ENCODE measurements at regions not wholly inside any gene's neighbourhood (a gene's known extent, or its start where the extent isn't known, plus 50 kb on each side); places are given as distances from the start of the nearest gene placed in this dataset.

DNA sequence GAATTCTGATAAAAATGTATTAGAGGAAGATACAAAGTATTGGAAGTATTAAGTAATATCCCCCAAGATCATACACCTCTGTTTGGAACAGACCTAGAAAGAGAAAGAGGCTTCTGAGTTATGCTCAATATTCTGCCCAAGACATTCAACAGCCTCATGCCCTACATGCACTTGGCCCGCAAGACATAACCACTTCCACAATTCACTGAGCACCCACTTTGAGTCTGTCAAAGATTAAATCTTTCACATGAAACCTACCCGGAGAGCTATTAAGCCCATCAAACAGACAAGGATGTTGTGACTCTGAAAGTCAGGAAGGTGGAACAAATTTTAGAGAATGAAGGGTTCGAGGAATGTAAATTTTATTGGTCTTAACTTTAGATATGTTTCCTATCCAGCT is 344.7 kb upstream of the SYT4 start (continued):
- no peak for TF ChIP-seq ELF1 (IDR thresholded peaks at IDR 0.05; ENCODE audit: borderline replicate concordance, low read depth)
- TF ChIP-seq FOSL1 (IDR thresholded peaks at IDR 0.05; ENCODE audit: low read depth) = no peak
- TF ChIP-seq POLR2A (IDR thresholded peaks at IDR 0.05; ENCODE audit: borderline replicate concordance, extremely low read depth, insufficient read depth, insufficient read length) = no peak
- TF ChIP-seq EZH2phosphoT487 (IDR thresholded peaks at IDR 0.05; ENCODE audit: borderline replicate concordance) = no peak
- TF ChIP-seq JUND (IDR thresholded peaks at IDR 0.05) = no peak
- TF ChIP-seq TCF7L2 (IDR thresholded peaks at IDR 0.05; ENCODE audit: borderline replicate concordance, extremely low read depth, insufficient read depth, insufficient read length) = no peak

DNA sequence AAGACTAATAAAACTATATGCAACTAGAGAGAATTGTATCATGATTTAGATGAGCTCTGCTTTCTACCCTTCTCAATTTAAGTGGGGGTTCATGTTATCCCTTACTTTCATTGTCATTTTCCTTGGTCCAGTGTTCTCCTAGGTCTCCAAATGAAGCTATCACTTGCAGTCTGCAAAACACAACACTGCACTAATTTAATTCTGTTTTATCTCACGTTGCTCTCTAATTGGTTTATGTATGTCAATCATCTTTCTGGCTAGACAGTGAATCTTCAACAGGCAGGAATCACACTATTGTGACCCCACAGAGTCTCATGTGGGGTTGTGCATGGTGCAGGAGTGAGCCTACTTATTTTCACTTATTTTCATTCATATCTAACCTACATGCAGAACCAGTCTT is 348.3 kb upstream of the SYT4 start:
- ATAC-seq = no peak
- no peak overlapping the region for H3K4me2 ChIP-seq (ENCODE audit: low read length)
- H3K36me3 ChIP-seq (ENCODE audit: control insufficient read depth in 1 of 2, insufficient read depth in 2 of 2, low read length in 2 of 2) = no peaks in the 10 kb centered on the region
- no peak overlapping the region for H2AFZ ChIP-seq (ENCODE audit: low read depth, low read length, poor library complexity, severe bottlenecking)
- TF ChIP-seq EZH2 (IDR thresholded peaks at IDR 0.05) = no peak
- TF ChIP-seq RAD21 (IDR thresholded peaks at IDR 0.05; ENCODE audit: low read depth) = no peak
- TF ChIP-seq, protein P1, sequence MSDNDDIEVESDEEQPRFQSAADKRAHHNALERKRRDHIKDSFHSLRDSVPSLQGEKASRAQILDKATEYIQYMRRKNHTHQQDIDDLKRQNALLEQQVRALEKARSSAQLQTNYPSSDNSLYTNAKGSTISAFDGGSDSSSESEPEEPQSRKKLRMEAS (IDR thresholded peaks at IDR 0.05) = no peak
- no peaks in the 10 kb centered on the region for H3K79me2 ChIP-seq (ENCODE audit: insufficient read depth, low read length)
- no peak overlapping the region for H3K9ac ChIP-seq (ENCODE audit: low read length)
- H3K4me3 ChIP-seq (replicated peaks in 1 of 2; ENCODE audit: low read depth in 1 of 2, low read length in 2 of 2) = no peak overlapping the region
- ChIA-PET RAD21 (ENCODE audit: low non-redundant PET in 1 of 2, low total read pairs in 2 of 2, uncharacterized antibody in 2 of 2, unreplicated experiment in 2 of 2) (no interaction called here), CTCF (no interaction called here), POLR2A (no interaction called here)
- no peaks in the 10 kb centered on the region for H3K9me2 ChIP-seq (ENCODE audit: insufficient read depth)
- BruUV-seq (replicated peaks) = no TSS peak
- DNase-seq (ENCODE audit: low read depth, low spot score) = no peak
- intact Hi-C loops (cut with micrococcal nuclease) = no loop called here
- H4K20me1 ChIP-seq (ENCODE audit: insufficient read depth) = no peaks in the 10 kb centered on the region
- H3K27me3 ChIP-seq (ENCODE audit: insufficient read depth, low read length) = no peaks in the 10 kb centered on the region
- no peak overlapping the region for H3K27ac ChIP-seq (ENCODE audit: low read depth, low read length)
- peaks cover 0 to 5% of the 10 kb centered on the region in 2 experiments; a peak in 2 of 4 replicates for H3K9me3 ChIP-seq (ENCODE audit: control insufficient read depth in 1 of 2, insufficient read depth in 1 of 2, low read depth in 1 of 2, low read length in 2 of 2)
- H3K4me1 ChIP-seq (ENCODE audit: control insufficient read depth in 1 of 2, insufficient read depth in 2 of 2, low read length in 2 of 2) = no peaks in the 10 kb centered on the region

DNA sequence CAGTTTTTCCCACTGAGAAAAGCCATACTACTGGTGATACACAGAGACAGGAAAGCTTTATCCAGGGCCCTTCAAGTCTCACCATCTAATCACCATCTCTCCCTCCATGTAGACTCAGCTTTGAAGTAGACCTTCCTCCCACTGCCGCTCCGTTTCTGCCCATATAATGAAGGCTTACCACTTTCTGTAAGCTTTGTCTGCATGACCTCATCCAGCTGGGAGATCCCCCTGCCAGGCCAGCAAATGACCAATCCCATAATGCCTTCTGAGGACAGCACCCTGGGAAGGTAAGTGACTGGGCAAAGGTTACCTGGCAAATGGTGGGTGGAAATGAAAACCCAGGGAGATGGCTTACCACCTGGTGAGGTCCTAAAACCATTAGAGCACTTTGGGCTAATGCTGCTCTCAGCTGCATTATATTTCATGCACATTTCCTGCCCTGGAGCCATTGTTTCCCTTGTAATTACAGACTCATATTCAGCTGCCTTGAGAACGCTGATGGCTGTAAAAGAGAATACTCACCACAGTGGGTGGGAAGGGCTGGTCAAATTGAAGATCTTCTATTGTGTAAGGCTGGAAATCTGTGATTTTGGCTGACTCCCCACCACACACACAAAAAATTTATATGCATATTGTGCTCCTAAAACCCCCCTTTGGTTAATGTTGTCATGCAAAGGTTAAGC is 350.7 kb upstream of the SYT4 start:
- Histone ChIP-seq H3K9ac (ENCODE audit: low read length) (no peak overlapping the region), H2AFZ (ENCODE audit: low read depth, low read length, poor library complexity, severe bottlenecking) (no peak overlapping the region), H4K20me1 (ENCODE audit: insufficient read depth) (no peaks in the 10 kb centered on the region), H3K4me2 (ENCODE audit: low read length) (no peak overlapping the region), H3K27me3 (ENCODE audit: insufficient read depth, low read length) (no peaks in the 10 kb centered on the region), H3K4me1 (ENCODE audit: control insufficient read depth in 1 of 2, insufficient read depth in 2 of 2, low read length in 2 of 2) (no peaks in the 10 kb centered on the region), H3K79me2 (ENCODE audit: insufficient read depth, low read length) (no peaks in the 10 kb centered on the region), H3K36me3 (ENCODE audit: control insufficient read depth in 1 of 2, insufficient read depth in 2 of 2, low read length in 2 of 2) (no peaks in the 10 kb centered on the region), H3K9me2 (ENCODE audit: insufficient read depth) (no peaks in the 10 kb centered on the region), H3K27ac (ENCODE audit: low read depth, low read length) (no peak overlapping the region), H3K9me3 (ENCODE audit: control insufficient read depth in 1 of 2, insufficient read depth in 1 of 2, low read depth in 1 of 2, low read length in 2 of 2) (peaks cover 2 to 5% of the 10 kb centered on the region in 2 experiments; a peak in 2 of 4 replicates), H3K4me3 (replicated peaks in 1 of 2; ENCODE audit: low read depth in 1 of 2, low read length in 2 of 2) (no peak overlapping the region)
- ATAC-seq (no peak), DNase-seq (ENCODE audit: low read depth, low spot score) (no peak)
- CTCF ChIA-PET = no interaction called here
- no TSS peak for BruUV-seq (replicated peaks)
- RAD21 ChIA-PET (ENCODE audit: low non-redundant PET in 1 of 2, low total read pairs in 2 of 2, uncharacterized antibody in 2 of 2, unreplicated experiment in 2 of 2) = no interaction called here
- POLR2A ChIA-PET = no interaction called here
- intact Hi-C loops (cut with micrococcal nuclease) = no loop called here
- TF ChIP-seq EZH2phosphoT487 (IDR thresholded peaks at IDR 0.05; ENCODE audit: borderline replicate concordance) (no peak), SP1 (IDR thresholded peaks at IDR 0.05; ENCODE audit: low read depth) (no peak), CEBPB (IDR thresholded peaks at IDR 0.05; ENCODE audit: low read depth) (no peak)
- TF ChIP-seq, protein P1 (IDR thresholded peaks at IDR 0.05) = no peak

Data from HCT116 (cell line).